NCI-H226 (cell line): ENCODE measurements at regions not wholly inside any gene's neighbourhood (a gene's known extent, or its start where the extent isn't known, plus 50 kb on each side); places are given as distances from the start of the nearest gene placed in this dataset.

Experiments used
- DNase-seq: peaks from one replicate; pipeline ENCODE4 v3.0.0-alpha.2; 2015

DNA sequence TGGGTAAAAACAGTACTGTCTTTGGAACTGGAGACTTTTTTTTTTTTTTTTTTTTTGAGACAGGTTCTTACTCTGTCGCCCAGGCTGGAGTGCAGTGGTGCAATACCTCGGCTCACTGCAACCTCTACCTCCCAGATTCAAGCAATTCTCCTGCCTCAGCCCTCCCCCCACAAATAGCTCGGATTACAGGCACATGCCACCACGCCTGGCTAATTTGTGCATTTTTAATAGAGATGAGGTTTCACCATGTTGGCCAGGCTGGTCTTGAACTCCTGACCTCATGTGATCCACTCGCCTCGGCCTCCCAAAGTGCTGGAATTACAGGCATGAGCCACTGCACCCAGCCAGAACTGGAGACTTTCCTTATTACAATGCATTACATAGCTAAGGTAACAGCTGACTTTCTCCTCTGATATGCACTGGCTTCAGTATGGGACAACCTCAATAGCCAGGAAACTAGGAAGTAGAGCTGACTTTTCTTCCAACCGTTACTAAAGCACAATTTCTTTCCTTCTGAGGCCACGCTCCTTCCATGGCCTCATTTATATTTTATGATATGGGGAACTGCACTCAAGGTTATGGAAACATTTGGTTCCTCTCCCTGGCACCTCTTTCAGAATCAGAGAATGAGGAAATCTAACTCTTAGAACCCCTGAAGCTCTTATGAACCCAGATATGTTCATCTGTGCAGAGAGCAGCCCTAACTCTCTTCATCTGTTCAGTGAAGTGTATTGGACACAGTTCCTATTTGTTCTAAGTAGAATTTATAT is 53.5 kb upstream of the FAM9B start:
- no peak for DNase-seq

DNA sequence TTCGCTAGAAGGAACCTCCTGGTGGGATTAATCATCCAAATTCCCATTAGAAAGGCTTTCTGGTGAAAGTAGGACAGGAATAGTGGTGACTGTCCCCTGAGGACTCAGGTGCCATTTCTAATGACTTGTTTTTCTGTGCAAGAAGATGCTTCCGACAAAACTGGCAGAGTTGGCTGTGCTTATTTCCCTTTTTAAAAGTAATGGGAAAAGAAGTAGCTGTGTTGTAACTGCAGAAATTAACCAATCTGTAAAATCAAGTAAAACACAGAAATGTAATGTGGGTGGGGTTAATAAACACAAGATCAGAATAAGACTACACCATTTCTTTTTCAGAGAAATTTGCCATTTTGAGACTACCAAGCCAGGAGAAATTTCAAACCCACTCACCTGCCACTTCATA is 55.0 kb upstream of the FAM9B start:
- DNase-seq, result no peak

GRCh38 chrX:9090766-9091165 is 56.8 kb upstream of the FAM9B start:
- no peak for DNase-seq

DNA sequence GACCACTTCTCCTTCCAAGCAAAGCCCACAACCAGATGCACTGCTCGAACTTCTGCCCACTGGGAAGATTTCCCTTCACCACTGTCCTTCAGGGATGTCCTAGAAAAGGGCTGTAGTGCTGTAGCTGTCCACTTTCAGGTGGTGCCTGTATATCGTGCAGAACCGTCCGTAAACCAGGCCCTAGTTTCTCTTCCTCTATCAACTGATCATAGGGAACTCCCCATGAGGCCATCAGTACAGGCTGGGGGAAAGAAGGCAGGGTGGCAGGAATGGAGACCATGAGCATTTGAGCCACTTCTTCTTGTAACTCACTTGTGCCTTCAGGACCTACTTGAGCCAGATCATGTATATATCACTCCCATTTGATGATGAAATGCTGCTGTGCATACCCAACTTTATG is 57.3 kb upstream of the FAM9B start:
- DNase-seq, result no peak

DNA sequence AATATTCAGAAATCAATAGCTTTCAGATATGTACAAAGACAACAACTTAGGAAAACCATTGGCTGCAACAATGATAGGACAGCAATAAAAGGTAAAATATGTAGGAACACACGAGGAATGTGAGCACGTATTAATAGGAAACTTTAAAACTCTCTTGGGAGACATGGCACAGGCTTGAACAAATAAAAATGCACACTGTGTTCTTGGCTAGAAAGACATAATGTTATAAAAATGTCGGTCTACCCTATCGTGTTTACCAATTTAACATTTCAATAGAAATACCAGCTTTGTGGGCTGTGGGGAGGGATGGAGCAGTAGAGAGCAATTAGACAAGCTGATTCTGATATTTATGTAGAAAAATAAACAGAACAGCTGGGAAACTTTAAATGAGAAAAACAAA is 69.0 kb upstream of the FAM9B start:
- DNase-seq, result no peak

- DNase-seq, result no peak
These were observed 74.1 kb upstream of the FAM9B start for GRCh38 chrX:9108054-9108453.

- no peak for DNase-seq
These were observed 76.9 kb upstream of the FAM9B start for GRCh38 chrX:9110808-9111207.

DNA sequence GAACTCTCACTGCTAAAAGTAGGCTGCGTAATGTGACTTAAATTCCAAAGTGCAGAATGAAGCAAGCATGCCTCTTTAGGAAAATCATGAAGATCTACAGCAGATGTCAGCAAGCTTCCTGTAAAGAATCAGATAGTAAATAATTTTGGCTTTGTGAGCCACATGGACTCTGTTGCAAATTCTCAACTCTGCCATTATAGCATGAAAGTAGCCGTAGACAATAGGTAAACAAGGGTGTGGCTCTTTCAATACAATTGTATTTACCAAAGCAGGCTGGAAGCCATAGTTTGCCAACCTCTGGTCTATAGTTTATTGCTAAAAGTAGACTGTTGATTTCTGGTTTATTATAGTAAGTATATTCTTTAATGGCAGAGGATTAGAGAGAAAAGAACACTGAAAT is 80.3 kb upstream of the FAM9B start:
- no peak for DNase-seq

DNA sequence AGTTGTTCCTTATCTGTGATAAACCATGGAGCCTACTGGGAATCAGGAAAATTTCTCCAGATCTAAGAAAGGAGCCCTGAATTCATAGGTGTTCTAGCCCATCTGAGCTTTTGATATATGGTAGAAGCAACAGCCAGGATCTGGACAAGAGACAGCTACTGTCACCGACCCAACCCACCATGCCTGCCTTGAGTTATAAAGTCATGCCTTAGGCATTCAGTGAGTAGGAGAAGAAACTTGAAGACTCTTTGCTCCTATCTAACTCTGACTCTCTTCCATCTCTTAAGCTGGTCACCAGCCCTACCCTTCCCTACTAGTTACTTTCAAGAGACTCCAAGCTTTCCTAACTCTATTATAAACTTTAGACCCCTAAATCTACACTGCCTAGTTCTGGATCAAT is 83.9 kb upstream of the FAM9B start:
- DNase-seq, result no peak

GRCh38 chrX:9122519-9123245 is 88.8 kb upstream of the FAM9B start:
- no peak for DNase-seq

GRCh38 chrX:9127986-9128385 is 94.1 kb upstream of the FAM9B start:
- no peak for DNase-seq

DNA sequence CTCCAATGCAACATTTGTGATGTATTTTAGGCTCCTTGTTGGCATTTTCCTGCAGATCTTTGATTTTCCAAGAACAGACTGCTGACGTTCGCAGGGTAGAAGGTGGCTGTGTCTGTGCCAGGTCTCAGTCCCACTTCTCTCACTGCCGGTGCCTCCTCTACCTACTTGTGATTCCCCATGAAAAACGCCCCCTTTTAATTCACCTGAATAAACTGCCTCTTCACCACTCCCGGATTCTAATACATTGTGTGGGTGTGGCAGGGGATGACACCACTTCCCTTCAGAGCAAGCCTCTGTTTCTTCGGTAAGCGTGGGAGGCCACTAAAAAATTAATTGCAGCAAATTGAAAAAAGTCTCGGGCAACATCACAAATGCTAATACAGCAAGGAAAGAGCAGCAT is 96.1 kb upstream of the FAM9B start:
- no peak for DNase-seq

- no peak for DNase-seq
These were observed 97.1 kb upstream of the FAM9B start for GRCh38 chrX:9131066-9131465.

- DNase-seq, result no peak
These were observed 98.2 kb upstream of the FAM9B start for GRCh38 chrX:9132036-9132638.

GRCh38 chrX:9133426-9133825 is 99.5 kb upstream of the FAM9B start:
- DNase-seq, result no peak

- DNase-seq, result no peak
These were observed 100.4 kb upstream of the FAM9B start for GRCh38 chrX:9134366-9134765.

GRCh38 chrX:9135901-9136510 is 102.1 kb upstream of the FAM9B start:
- no peak for DNase-seq

DNA sequence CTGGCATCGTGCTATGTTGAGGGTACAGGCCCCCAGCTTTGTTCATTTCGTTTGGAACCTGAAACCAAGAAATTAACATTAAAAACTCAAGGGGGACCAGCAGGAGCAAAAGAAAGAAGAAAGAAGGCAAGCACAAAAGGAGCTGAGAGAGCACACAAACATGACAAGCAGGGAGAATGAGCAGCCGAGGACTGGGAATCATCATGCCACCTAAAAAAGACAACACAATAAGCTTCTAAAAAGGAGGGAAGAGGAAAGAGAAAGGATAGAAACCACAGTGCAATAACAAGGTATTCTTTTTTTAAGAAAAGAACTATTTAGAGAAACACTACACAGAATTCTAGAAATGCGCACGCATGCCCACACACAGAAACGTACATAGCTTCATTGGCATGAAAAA is 103.2 kb upstream of the FAM9B start:
- DNase-seq, result no peak

DNA sequence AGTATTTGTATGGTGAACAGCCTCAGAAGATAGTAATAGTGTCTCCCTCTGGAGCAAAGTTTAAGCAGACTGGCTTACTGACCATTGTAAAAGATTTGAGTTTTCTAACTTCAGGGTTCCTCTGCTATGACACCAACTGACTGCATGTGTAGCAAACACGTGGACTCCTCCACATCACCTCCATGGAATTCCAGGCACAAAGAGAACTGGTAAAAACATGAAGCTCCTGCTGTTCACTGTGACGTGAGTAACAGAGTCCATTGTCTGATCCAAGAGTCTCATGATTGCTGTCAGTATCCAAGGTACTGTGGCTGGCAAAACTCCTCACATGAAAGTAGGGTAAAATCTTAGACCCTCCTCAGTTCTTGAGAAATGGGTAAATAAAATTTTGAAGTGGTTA is 107.6 kb upstream of the FAM9B start:
- no peak for DNase-seq

- no peak for DNase-seq
These were observed 110.8 kb upstream of the FAM9B start for GRCh38 chrX:9144701-9145241.

DNA sequence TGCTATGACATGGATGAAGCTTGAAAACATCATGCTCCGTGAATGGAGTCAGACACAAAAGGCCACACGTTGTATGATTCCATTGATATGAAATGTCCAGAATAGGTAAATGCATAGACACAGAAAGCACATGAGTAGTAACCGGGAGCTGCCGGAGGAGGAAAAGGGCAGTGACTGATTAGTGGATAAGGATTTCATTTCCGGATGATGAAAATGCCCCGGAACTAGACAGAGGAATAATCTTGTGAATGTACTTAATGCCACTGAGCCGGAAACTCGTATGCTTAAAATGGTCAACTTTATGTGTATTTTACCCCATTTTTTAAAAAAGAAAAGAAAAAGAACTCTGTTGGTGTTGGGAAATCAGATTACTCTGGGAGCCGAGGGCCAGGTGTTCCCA is 112.7 kb upstream of the FAM9B start:
- no peak for DNase-seq

GRCh38 chrX:9147086-9147485 is 113.2 kb upstream of the FAM9B start:
- DNase-seq, result no peak

- DNase-seq, result no peak
These were observed 113.8 kb upstream of the FAM9B start for GRCh38 chrX:9147726-9148125.
